Memory B cell (primary cell): ENCODE measurements at regions not wholly inside any gene's neighbourhood (a gene's known extent, or its start where the extent isn't known, plus 50 kb on each side); places are given as distances from the start of the nearest gene placed in this dataset.
A peak's percentile ranks its signal among the peaks of the same experiment; 100 is the strongest.

ENCODE experiments used
- ATAC-seq: fragments of 150-1000 bp; cut with Tn5 transposase; 2 replicates; pipeline ENCODE4 v1.10.0; 2021; ENCODE audit warnings: low read depth, mild to moderate bottlenecking, moderate library complexity
- DNase-seq, 2 donors: peaks; one replicate each; pipeline ENCODE4 v3.0.0; 2022; ENCODE audit warnings: low spot score in 2 of 2
- H3K27ac Mint-ChIP-seq: one replicate; pipeline ENCODE4 v1.8.0; 2022; ENCODE audit warnings: mild to moderate bottlenecking, moderate library complexity, mixed read lengths
- H3K27me3 Mint-ChIP-seq: one replicate; pipeline ENCODE4 v1.8.0; 2022; ENCODE audit warnings: mixed read lengths
- H3K36me3 Mint-ChIP-seq: one replicate; pipeline ENCODE4 v1.8.0; 2022; ENCODE audit warnings: mild to moderate bottlenecking, mixed read lengths
- H3K4me1 Mint-ChIP-seq: one replicate; pipeline ENCODE4 v1.8.0; 2022; ENCODE audit warnings: mixed read lengths
- H3K4me3 Mint-ChIP-seq: one replicate; pipeline ENCODE4 v1.8.0; 2022; ENCODE audit warnings: mild to moderate bottlenecking, moderate library complexity, mixed read lengths
- H3K9me3 Mint-ChIP-seq: one replicate; pipeline ENCODE4 v1.8.0; 2022; ENCODE audit warnings: mixed read lengths

- no peak overlapping the region for H3K27ac Mint-ChIP-seq
- no peak for DNase-seq
Measured at GRCh38 chr14:51395361-51395849, 155.4 kb downstream of the TMX1 start.

GRCh38 chr14:51396222-51396815, 156.3 kb downstream of the TMX1 start:
- no peaks in the 10 kb centered on the region for H3K4me1 Mint-ChIP-seq
- H3K27ac Mint-ChIP-seq, result no peak overlapping the region
- peaks cover 9% of the 10 kb centered on the region for H3K27me3 Mint-ChIP-seq
- no peak overlapping the region for H3K4me3 Mint-ChIP-seq
- ATAC-seq (no peak), DNase-seq (no peak)
- no peaks in the 10 kb centered on the region for H3K36me3 Mint-ChIP-seq
- H3K9me3 Mint-ChIP-seq, result no peaks in the 10 kb centered on the region

More at GRCh38 chr14:51395361-51395849, 155.4 kb downstream of the TMX1 start:
- no peaks in the 10 kb centered on the region for H3K9me3 Mint-ChIP-seq
- H3K36me3 Mint-ChIP-seq, result no peaks in the 10 kb centered on the region
- no peaks in the 10 kb centered on the region for H3K4me1 Mint-ChIP-seq
- no peak overlapping the region for H3K4me3 Mint-ChIP-seq
- ATAC-seq, result no peak
- H3K27me3 Mint-ChIP-seq, result peaks cover 9% of the 10 kb centered on the region

- ATAC-seq (no peak), DNase-seq (no peak)
- Mint-ChIP-seq H3K36me3 (no peaks in the 10 kb centered on the region), H3K9me3 (no peaks in the 10 kb centered on the region), H3K27ac (no peak overlapping the region), H3K4me3 (no peak overlapping the region), H3K4me1 (no peaks in the 10 kb centered on the region), H3K27me3 (peaks cover 9% of the 10 kb centered on the region)
Measured at GRCh38 chr14:51398898-51399297, 158.9 kb downstream of the TMX1 start.

GRCh38 chr14:51400139-51400538, 160.1 kb downstream of the TMX1 start:
- H3K36me3 Mint-ChIP-seq, result no peaks in the 10 kb centered on the region
- H3K4me1 Mint-ChIP-seq, result no peaks in the 10 kb centered on the region
- DNase-seq, result no peak
- H3K27me3 Mint-ChIP-seq, result peaks cover 9% of the 10 kb centered on the region
- H3K27ac Mint-ChIP-seq, result no peak overlapping the region
- no peak overlapping the region for H3K4me3 Mint-ChIP-seq
- ATAC-seq, result no peak
- H3K9me3 Mint-ChIP-seq, result no peaks in the 10 kb centered on the region

- Mint-ChIP-seq H3K27ac (no peak overlapping the region), H3K36me3 (no peaks in the 10 kb centered on the region), H3K27me3 (peaks cover 12% of the 10 kb centered on the region), H3K4me3 (no peak overlapping the region), H3K9me3 (peaks cover 3% of the 10 kb centered on the region), H3K4me1 (no peaks in the 10 kb centered on the region)
- ATAC-seq, result no peak
- no peak for DNase-seq
Measured at GRCh38 chr14:51401272-51401671, 161.2 kb downstream of the TMX1 start.

GRCh38 chr14:51401756-51402155, 161.7 kb downstream of the TMX1 start:
- no peak for DNase-seq
- ATAC-seq, result no peak
- Mint-ChIP-seq H3K4me1 (no peaks in the 10 kb centered on the region), H3K9me3 (peaks cover 3% of the 10 kb centered on the region), H3K27me3 (peaks cover 11% of the 10 kb centered on the region), H3K36me3 (no peaks in the 10 kb centered on the region), H3K4me3 (no peak overlapping the region), H3K27ac (no peak overlapping the region)

GRCh38 chr14:51410897-51411296, 170.8 kb downstream of the TMX1 start:
- DNase-seq (no peak), ATAC-seq (no peak)
- peaks cover 13% of the 10 kb centered on the region for H3K9me3 Mint-ChIP-seq
- no peaks in the 10 kb centered on the region for H3K4me1 Mint-ChIP-seq
- H3K27me3 Mint-ChIP-seq, result peaks cover 7% of the 10 kb centered on the region
- H3K27ac Mint-ChIP-seq, result no peak overlapping the region
- no peak overlapping the region for H3K4me3 Mint-ChIP-seq
- H3K36me3 Mint-ChIP-seq, result peaks cover 2% of the 10 kb centered on the region

- Mint-ChIP-seq H3K27me3 (peaks cover 10% of the 10 kb centered on the region), H3K36me3 (no peaks in the 10 kb centered on the region), H3K4me3 (no peak overlapping the region), H3K27ac (peak overlapping the region; percentile 89), H3K9me3 (peaks cover 11% of the 10 kb centered on the region), H3K4me1 (peaks cover 6% of the 10 kb centered on the region)
- ATAC-seq (peak; percentile 94), DNase-seq (peak in 1 of 2 donors; percentile 10)
Measured at GRCh38 chr14:51419685-51420084, 179.6 kb downstream of the TMX1 start.

- H3K36me3 Mint-ChIP-seq, result no peaks in the 10 kb centered on the region
- peaks cover 3% of the 10 kb centered on the region for H3K27me3 Mint-ChIP-seq
- no peak overlapping the region for H3K27ac Mint-ChIP-seq
- H3K4me3 Mint-ChIP-seq, result no peak overlapping the region
- ATAC-seq (no peak), DNase-seq (no peak)
- peaks cover 8% of the 10 kb centered on the region for H3K9me3 Mint-ChIP-seq
- H3K4me1 Mint-ChIP-seq, result peaks cover 6% of the 10 kb centered on the region
Measured at GRCh38 chr14:51422704-51423103, 182.7 kb downstream of the TMX1 start.

GRCh38 chr14:51424041-51424440, 184.0 kb downstream of the TMX1 start:
- H3K27ac Mint-ChIP-seq, result no peak overlapping the region
- no peaks in the 10 kb centered on the region for H3K36me3 Mint-ChIP-seq
- peaks cover 6% of the 10 kb centered on the region for H3K4me1 Mint-ChIP-seq
- peaks cover 5% of the 10 kb centered on the region for H3K9me3 Mint-ChIP-seq
- no peak for DNase-seq
- peaks cover 4% of the 10 kb centered on the region for H3K27me3 Mint-ChIP-seq
- no peak for ATAC-seq
- H3K4me3 Mint-ChIP-seq, result no peak overlapping the region

- ATAC-seq, result no peak
- H3K36me3 Mint-ChIP-seq, result no peaks in the 10 kb centered on the region
- DNase-seq, result no peak
- no peak overlapping the region for H3K27ac Mint-ChIP-seq
- peaks cover 6% of the 10 kb centered on the region for H3K4me1 Mint-ChIP-seq
- peaks cover 5% of the 10 kb centered on the region for H3K9me3 Mint-ChIP-seq
- H3K27me3 Mint-ChIP-seq, result peaks cover 7% of the 10 kb centered on the region
- no peak overlapping the region for H3K4me3 Mint-ChIP-seq
Measured at GRCh38 chr14:51424561-51425251, 184.7 kb downstream of the TMX1 start.

- Mint-ChIP-seq H3K27ac (no peak overlapping the region), H3K9me3 (peaks cover 1% of the 10 kb centered on the region), H3K4me3 (no peak overlapping the region), H3K4me1 (no peaks in the 10 kb centered on the region), H3K27me3 (peaks cover 8% of the 10 kb centered on the region), H3K36me3 (no peaks in the 10 kb centered on the region)
- ATAC-seq (no peak), DNase-seq (no peak)
Measured at GRCh38 chr14:51428981-51429380, 188.9 kb downstream of the TMX1 start.

GRCh38 chr14:51430079-51430478, 190.0 kb downstream of the TMX1 start:
- Mint-ChIP-seq H3K4me1 (no peaks in the 10 kb centered on the region), H3K27ac (no peak overlapping the region), H3K36me3 (no peaks in the 10 kb centered on the region), H3K27me3 (peaks cover 9% of the 10 kb centered on the region), H3K4me3 (no peak overlapping the region), H3K9me3 (peaks cover 1% of the 10 kb centered on the region)
- DNase-seq (no peak), ATAC-seq (no peak)

GRCh38 chr14:51430633-51431032, 190.6 kb downstream of the TMX1 start:
- Mint-ChIP-seq H3K27me3 (peaks cover 9% of the 10 kb centered on the region), H3K4me3 (no peak overlapping the region), H3K27ac (no peak overlapping the region), H3K4me1 (no peaks in the 10 kb centered on the region), H3K9me3 (peaks cover 1% of the 10 kb centered on the region), H3K36me3 (no peaks in the 10 kb centered on the region)
- no peak for ATAC-seq
- DNase-seq, result no peak
